H1 (cell line): ENCODE measurements at regions not wholly inside any gene's neighbourhood (a gene's known extent, or its start where the extent isn't known, plus 50 kb on each side); places are given as distances from the start of the nearest gene placed in this dataset.

Experiments used
- CBX5 ChIP-seq: fragments of 300-800, 300-1000 bp; sonication (generic); IDR thresholded peaks from 2 replicates; pipeline ENCODE4 v1.7.1; 2016; ENCODE audit warnings: antibody characterized with exemption, low read length, low read depth
- CTCF ChIP-seq, 3 experiments: IDR thresholded peaks; 1 replicate in 2 of 3; 2 replicates in 1 of 3; pipeline versions ENCODE4 v1.5.1 to v1.6.1; 2011; ENCODE audit warnings: low read length in 3 of 3, mild to moderate bottlenecking in 3 of 3, inconsistent platforms in 2 of 3, low read depth in 1 of 3, moderate library complexity in 1 of 3; ENCODE audit not compliant: insufficient read depth in 1 of 3; ENCODE audit errors: control extremely low read depth in 1 of 3
- EGR1 ChIP-seq: IDR thresholded peaks from 2 replicates; pipeline ENCODE4 v1.6.1; 2011; ENCODE audit warnings: low read depth, low read length, borderline replicate concordance
- JUN ChIP-seq: IDR thresholded peaks from 2 replicates; pipeline ENCODE4 v1.6.1; 2011; ENCODE audit warnings: low read depth, mild to moderate bottlenecking, improper control_type of control experiment, low read length
- NANOG ChIP-seq: IDR thresholded peaks from 2 replicates; pipeline ENCODE4 v1.6.1; 2011; ENCODE audit warnings: low read length, low read depth, mild to moderate bottlenecking, inconsistent platforms; ENCODE audit not compliant: insufficient read depth, poor library complexity, severe bottlenecking
- PHF8 ChIP-seq: fragments of 200-600 bp; sonication (generic); conservative IDR thresholded peaks from 2 replicates; pipeline ENCODE4 v1.7.1; 2012; ENCODE audit warnings: low read depth, mild to moderate bottlenecking, inconsistent platforms, low read length, moderate library complexity
- RAD21 ChIP-seq, 2 experiments: IDR thresholded peaks in 1 of 2; conservative IDR thresholded peaks in 1 of 2; 2 replicates each; pipeline ENCODE4 v1.6.1; 2011; ENCODE audit warnings: low read depth in 2 of 2, low read length in 2 of 2, improper control_type of control experiment in 1 of 2, inconsistent platforms in 1 of 2, mild to moderate bottlenecking in 1 of 2, moderate library complexity in 1 of 2
- RBBP5 ChIP-seq: IDR thresholded peaks from 2 replicates; pipeline ENCODE4 v1.7.1; 2012; ENCODE audit warnings: low read depth, mild to moderate bottlenecking, inconsistent platforms, low read length, moderate library complexity, borderline replicate concordance
- SIN3A ChIP-seq, 2 experiments: IDR thresholded peaks in 1 of 2; conservative IDR thresholded peaks in 1 of 2; 2 replicates each; pipeline ENCODE4 v1.6.1; 2011 to 2012; ENCODE audit warnings: low read length in 2 of 2, improper control_type of control experiment in 1 of 2, low read depth in 1 of 2, mild to moderate bottlenecking in 1 of 2

GRCh38 chr6:6927521-6928361 is 180.0 kb upstream of the RREB1 start (continued):
- TF ChIP-seq NANOG: no peak
- TF ChIP-seq CBX5: no peak
- TF ChIP-seq PHF8: no peak
- TF ChIP-seq CTCF (IDR thresholded peaks at IDR 0.05; ENCODE audit: control extremely low read depth in 1 of 3, insufficient read depth in 1 of 3, low read depth in 1 of 3, low read length in 3 of 3): peak in 2 of 3 experiments; percentile 18 to 21; a peak in 2 of 4 replicates
- no peak for TF ChIP-seq SIN3A (conservative IDR thresholded peaks at IDR 0.05 in 1 of 2, IDR thresholded peaks at IDR 0.05 in 1 of 2; ENCODE audit: low read depth in 1 of 2, low read length in 2 of 2)
- TF ChIP-seq RAD21 (IDR thresholded peaks at IDR 0.05 in 1 of 2, conservative IDR thresholded peaks at IDR 0.05 in 1 of 2; ENCODE audit: low read depth in 2 of 2, low read length in 2 of 2): peak in 1 of 2 experiments; percentile 14; a peak in 2 of 4 replicates
- TF ChIP-seq EGR1: no peak
- TF ChIP-seq JUN: no peak
- no peak for TF ChIP-seq RBBP5
